ENCODE measurements at regions not wholly inside any gene's neighbourhood (a gene's known extent, or its start where the extent isn't known, plus 50 kb on each side); places are given as distances from the start of the nearest gene placed in this dataset.

GRCh38 chr4:125043486-125043885 is 271.3 kb upstream of the FAT4 start:
- TF ChIP-seq TBP (IDR thresholded peaks at IDR 0.05; ENCODE audit: low read depth, low read length): no peak
- no peak for TF ChIP-seq EGR1 (IDR thresholded peaks at IDR 0.05; ENCODE audit: borderline replicate concordance, low read depth, low read length)
- no peak for TF ChIP-seq POLR2AphosphoS5 (IDR thresholded peaks at IDR 0.05; ENCODE audit: low read depth, low read length)
- TF ChIP-seq, protein P1, sequence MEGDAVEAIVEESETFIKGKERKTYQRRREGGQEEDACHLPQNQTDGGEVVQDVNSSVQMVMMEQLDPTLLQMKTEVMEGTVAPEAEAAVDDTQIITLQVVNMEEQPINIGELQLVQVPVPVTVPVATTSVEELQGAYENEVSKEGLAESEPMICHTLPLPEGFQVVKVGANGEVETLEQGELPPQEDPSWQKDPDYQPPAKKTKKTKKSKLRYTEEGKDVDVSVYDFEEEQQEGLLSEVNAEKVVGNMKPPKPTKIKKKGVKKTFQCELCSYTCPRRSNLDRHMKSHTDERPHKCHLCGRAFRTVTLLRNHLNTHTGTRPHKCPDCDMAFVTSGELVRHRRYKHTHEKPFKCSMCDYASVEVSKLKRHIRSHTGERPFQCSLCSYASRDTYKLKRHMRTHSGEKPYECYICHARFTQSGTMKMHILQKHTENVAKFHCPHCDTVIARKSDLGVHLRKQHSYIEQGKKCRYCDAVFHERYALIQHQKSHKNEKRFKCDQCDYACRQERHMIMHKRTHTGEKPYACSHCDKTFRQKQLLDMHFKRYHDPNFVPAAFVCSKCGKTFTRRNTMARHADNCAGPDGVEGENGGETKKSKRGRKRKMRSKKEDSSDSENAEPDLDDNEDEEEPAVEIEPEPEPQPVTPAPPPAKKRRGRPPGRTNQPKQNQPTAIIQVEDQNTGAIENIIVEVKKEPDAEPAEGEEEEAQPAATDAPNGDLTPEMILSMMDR (IDR thresholded peaks at IDR 0.05; ENCODE audit: control extremely low read depth in 1 of 3, insufficient read depth in 1 of 3, low read depth in 1 of 3, low read length in 3 of 3): no peak
- no peak for TF ChIP-seq PHF8 (conservative IDR thresholded peaks at IDR 0.05; ENCODE audit: low read depth, low read length)
- TF ChIP-seq SP1 (IDR thresholded peaks at IDR 0.05; ENCODE audit: low read depth, low read length): no peak
- no peak for TF ChIP-seq CBX5 (IDR thresholded peaks at IDR 0.05; ENCODE audit: low read depth, low read length)
- no peak for TF ChIP-seq TAF7 (optimal IDR thresholded peaks at IDR 0.05; ENCODE audit: borderline replicate concordance, low read depth, low read length)
- no peak for TF ChIP-seq RAD21 (IDR thresholded peaks at IDR 0.05 in 1 of 2, conservative IDR thresholded peaks at IDR 0.05 in 1 of 2; ENCODE audit: low read depth in 2 of 2, low read length in 2 of 2)
- TF ChIP-seq KDM1A (IDR thresholded peaks at IDR 0.05; ENCODE audit: borderline replicate concordance, low read length): no peak
- TF ChIP-seq TEAD4 (IDR thresholded peaks at IDR 0.05; ENCODE audit: low read depth, low read length): no peak
- no peak for TF ChIP-seq SRF (IDR thresholded peaks at IDR 0.05; ENCODE audit: low read depth, low read length)
- no peak for TF ChIP-seq SUZ12 (IDR thresholded peaks at IDR 0.05; ENCODE audit: low read length)

Measured in H1 (cell line).